ENCODE measurements at regions not wholly inside any gene's neighbourhood (a gene's known extent, or its start where the extent isn't known, plus 50 kb on each side); places are given as distances from the start of the nearest gene placed in this dataset.

GRCh38 chr2:22691666-22692065 lies 693.3 kb upstream of the KLHL29 start:
- DNase-seq, result no peak

- no peak for DNase-seq
Observed at GRCh38 chr2:22692746-22693145, 692.2 kb upstream of the KLHL29 start.

- DNase-seq, result no peak
Observed at GRCh38 chr2:22694300-22694699, 690.7 kb upstream of the KLHL29 start.

- no peak for DNase-seq
Observed at GRCh38 chr2:22694856-22695255, 690.1 kb upstream of the KLHL29 start.

GRCh38 chr2:22697054-22697788 lies 687.8 kb upstream of the KLHL29 start:
- DNase-seq, result no peak

- DNase-seq, result peak; percentile 76
Observed at GRCh38 chr2:22701561-22702160, 683.3 kb upstream of the KLHL29 start.

GRCh38 chr2:22703286-22703920 lies 681.6 kb upstream of the KLHL29 start:
- DNase-seq, result no peak

GRCh38 chr2:22719396-22719795 lies 665.6 kb upstream of the KLHL29 start:
- DNase-seq, result peak; percentile 12

GRCh38 chr2:22729466-22729865 lies 655.5 kb upstream of the KLHL29 start:
- DNase-seq, result no peak

GRCh38 chr2:22734373-22735045 lies 650.5 kb upstream of the KLHL29 start:
- DNase-seq, result no peak

GRCh38 chr2:22737144-22737543 lies 647.8 kb upstream of the KLHL29 start:
- DNase-seq, result no peak

GRCh38 chr2:22741216-22741615 lies 643.8 kb upstream of the KLHL29 start:
- no peak for DNase-seq

GRCh38 chr2:22748909-22749308 lies 636.1 kb upstream of the KLHL29 start:
- no peak for DNase-seq

- DNase-seq, result no peak
Observed at GRCh38 chr2:22753476-22753875, 631.5 kb upstream of the KLHL29 start.

GRCh38 chr2:22756276-22757043 lies 628.5 kb upstream of the KLHL29 start:
- DNase-seq, result no peak

- no peak for DNase-seq
Observed at GRCh38 chr2:22769497-22769896, 615.5 kb upstream of the KLHL29 start.

GRCh38 chr2:22784566-22784965 lies 600.4 kb upstream of the KLHL29 start:
- DNase-seq, result no peak

GRCh38 chr2:22786817-22787216 lies 598.2 kb upstream of the KLHL29 start:
- no peak for DNase-seq

GRCh38 chr2:22787745-22788144 lies 597.2 kb upstream of the KLHL29 start:
- DNase-seq, result no peak

- no peak for DNase-seq
Observed at GRCh38 chr2:22788749-22789327, 596.1 kb upstream of the KLHL29 start.

GRCh38 chr2:22795287-22795866 lies 589.6 kb upstream of the KLHL29 start:
- DNase-seq, result no peak

GRCh38 chr2:22798386-22798785 lies 586.6 kb upstream of the KLHL29 start:
- no peak for DNase-seq
